ELF-1 (cell line): ENCODE measurements at regions not wholly inside any gene's neighbourhood (a gene's known extent, or its start where the extent isn't known, plus 50 kb on each side); places are given as distances from the start of the nearest gene placed in this dataset.
A peak's percentile ranks its signal among the peaks of the same experiment; 100 is the strongest.
"Not testable (repeated sequence)": the region's sequence is repeated elsewhere in the genome, so short reads cannot be mapped to it uniquely, and the experiment has no call there.

Experiments used
- DNase-seq: peaks from one replicate; pipeline ENCODE4 v3.0.0-alpha.2; 2016; ENCODE audit warnings: low read depth, low spot score

- DNase-seq: no peak
These were observed 172.4 kb upstream of the MYLIP start for GRCh38 chr6:15956205-15957106.

GRCh38 chr6:15955484-15955883 lies 173.4 kb upstream of the MYLIP start:
- DNase-seq: no peak

GRCh38 chr6:15953152-15953880 lies 175.6 kb upstream of the MYLIP start:
- DNase-seq: no peak

- no peak for DNase-seq
These were observed 176.4 kb upstream of the MYLIP start for GRCh38 chr6:15952231-15953151.

- no peak for DNase-seq
These were observed 177.8 kb upstream of the MYLIP start for GRCh38 chr6:15950962-15951569.

GRCh38 chr6:15949982-15950381 lies 178.9 kb upstream of the MYLIP start:
- no peak for DNase-seq

- peak; percentile 66 for DNase-seq
These were observed 179.7 kb upstream of the MYLIP start for GRCh38 chr6:15948930-15949900.

GRCh38 chr6:15947923-15948322 lies 181.0 kb upstream of the MYLIP start:
- DNase-seq: no peak

GRCh38 chr6:15947436-15947835 lies 181.4 kb upstream of the MYLIP start:
- no peak for DNase-seq

GRCh38 chr6:15946701-15947385 lies 182.0 kb upstream of the MYLIP start:
- no peak for DNase-seq

- DNase-seq: no peak
These were observed 183.2 kb upstream of the MYLIP start for GRCh38 chr6:15945593-15946159.

GRCh38 chr6:15943423-15943822 lies 185.5 kb upstream of the MYLIP start:
- no peak for DNase-seq

GRCh38 chr6:15941168-15941567 lies 187.7 kb upstream of the MYLIP start:
- DNase-seq: no peak

- no peak for DNase-seq
These were observed 190.8 kb upstream of the MYLIP start for GRCh38 chr6:15938107-15938506.

- DNase-seq: no peak
These were observed 191.3 kb upstream of the MYLIP start for GRCh38 chr6:15937602-15938001.

- DNase-seq: no peak
These were observed 192.4 kb upstream of the MYLIP start for GRCh38 chr6:15936503-15936902.

- DNase-seq: no peak
These were observed 193.2 kb upstream of the MYLIP start for GRCh38 chr6:15935661-15936060.

- DNase-seq: not testable (repeated sequence)
These were observed 197.2 kb upstream of the MYLIP start for GRCh38 chr6:15931697-15932096.

GRCh38 chr6:15930207-15930606 lies 198.7 kb upstream of the MYLIP start:
- DNase-seq: no peak
